CD4-positive, alpha-beta T cell (primary cell): ENCODE measurements at regions not wholly inside any gene's neighbourhood (a gene's known extent, or its start where the extent isn't known, plus 50 kb on each side); places are given as distances from the start of the nearest gene placed in this dataset.

Experiments
- ATAC-seq: fragments of 200-7000 bp; cut with Tn5 transposase; one replicate; pipeline ENCODE4 v1.10.0; 2022; ENCODE audit warnings: mild to moderate bottlenecking; ENCODE audit not compliant: poor library complexity
- CTCF ChIA-PET: fragments of 350-600 bp; sonication (Branson Sonifier 250); formaldehyde crosslinking; loops from one replicate; lab custom pipeline; 2021; ENCODE audit warnings: antibody characterized with exemption, inconsistent platforms; lab: Charles Lee
- POLR2A ChIA-PET: fragments of 350-600 bp; sonication (Branson Sonifier 250); formaldehyde crosslinking; loops from one replicate; lab custom pipeline; 2021; ENCODE audit warnings: antibody characterized with exemption, inconsistent platforms; lab: Charles Lee
- DNase-seq, 14 experiments: peaks; one replicate each; pipeline ENCODE4 v3.0.0-alpha.2; 2013 to 2020; ENCODE audit warnings: mixed read lengths in 2 of 14
- H3K27ac ChIP-seq, 2 donors: one replicate each; pipeline versions ENCODE4 v1.5.1 to v1.7.0; 2013; ENCODE audit warnings: low read length in 2 of 2, low read depth in 1 of 2, mild to moderate bottlenecking in 1 of 2
- H3K27me3 ChIP-seq, 2 experiments: 1 replicate in 1 of 2; 2 replicates in 1 of 2; pipeline versions ENCODE4 v1.6.1 to v1.7.0; 2013; ENCODE audit warnings: low read length in 2 of 2, control low read depth in 1 of 2, mild to moderate bottlenecking in 1 of 2, moderate library complexity in 1 of 2; ENCODE audit not compliant: insufficient read depth in 2 of 2, control insufficient read depth in 1 of 2
- H3K36me3 ChIP-seq: one replicate; pipeline ENCODE4 v1.6.1; 2013; ENCODE audit warnings: low read length, control low read depth; ENCODE audit not compliant: insufficient read depth
- H3K4me1 ChIP-seq: one replicate; pipeline ENCODE4 v1.6.1; 2013; ENCODE audit warnings: low read length, control low read depth; ENCODE audit not compliant: insufficient read depth
- H3K4me3 ChIP-seq: one replicate; pipeline ENCODE4 v1.5.1; 2013; ENCODE audit warnings: mild to moderate bottlenecking, low read length, moderate library complexity
- H3K9me3 ChIP-seq, 2 experiments: 1 replicate in 1 of 2; 2 replicates in 1 of 2; pipeline versions ENCODE4 v1.6.1 to v1.7.0; 2013; ENCODE audit warnings: low read length in 2 of 2, mild to moderate bottlenecking in 2 of 2, control low read depth in 1 of 2, moderate library complexity in 1 of 2; ENCODE audit not compliant: control insufficient read depth in 1 of 2, insufficient read depth in 1 of 2
- H3K27ac Mint-ChIP-seq: one replicate; pipeline ENCODE4 v1.8.0; 2020; ENCODE audit warnings: mixed read lengths
- H3K27me3 Mint-ChIP-seq: one replicate; pipeline ENCODE4 v1.8.0; 2021; ENCODE audit warnings: mixed read lengths
- H3K36me3 Mint-ChIP-seq: one replicate; pipeline ENCODE4 v1.8.0; 2021; ENCODE audit warnings: low read depth, mixed read lengths
- H3K4me1 Mint-ChIP-seq: one replicate; pipeline ENCODE4 v1.8.0; 2021; ENCODE audit warnings: low read depth, mixed read lengths
- H3K4me3 Mint-ChIP-seq: one replicate; pipeline ENCODE4 v1.8.0; 2020; ENCODE audit warnings: mild to moderate bottlenecking, mixed read lengths
- H3K9me3 Mint-ChIP-seq: one replicate; pipeline ENCODE4 v1.8.0; 2020; ENCODE audit warnings: mixed read lengths
- CTCF ChIP-seq: fragments of 200-600 bp; IDR thresholded peaks from one replicate; pipeline ENCODE4 v1.8.0; 2022; ENCODE audit warnings: antibody characterized with exemption, mild to moderate bottlenecking
- intact Hi-C, 2 experiments: fragments of 100-400 bp; cut with DNase I in 1 of 2; cut with micrococcal nuclease in 1 of 2; formaldehyde crosslinking; loops; one replicate each; pipeline versions ENCODE4 v1.15.1 to v1.9.0; 2023 to 2025; cut with DNase I, micrococcal nuclease

DNA sequence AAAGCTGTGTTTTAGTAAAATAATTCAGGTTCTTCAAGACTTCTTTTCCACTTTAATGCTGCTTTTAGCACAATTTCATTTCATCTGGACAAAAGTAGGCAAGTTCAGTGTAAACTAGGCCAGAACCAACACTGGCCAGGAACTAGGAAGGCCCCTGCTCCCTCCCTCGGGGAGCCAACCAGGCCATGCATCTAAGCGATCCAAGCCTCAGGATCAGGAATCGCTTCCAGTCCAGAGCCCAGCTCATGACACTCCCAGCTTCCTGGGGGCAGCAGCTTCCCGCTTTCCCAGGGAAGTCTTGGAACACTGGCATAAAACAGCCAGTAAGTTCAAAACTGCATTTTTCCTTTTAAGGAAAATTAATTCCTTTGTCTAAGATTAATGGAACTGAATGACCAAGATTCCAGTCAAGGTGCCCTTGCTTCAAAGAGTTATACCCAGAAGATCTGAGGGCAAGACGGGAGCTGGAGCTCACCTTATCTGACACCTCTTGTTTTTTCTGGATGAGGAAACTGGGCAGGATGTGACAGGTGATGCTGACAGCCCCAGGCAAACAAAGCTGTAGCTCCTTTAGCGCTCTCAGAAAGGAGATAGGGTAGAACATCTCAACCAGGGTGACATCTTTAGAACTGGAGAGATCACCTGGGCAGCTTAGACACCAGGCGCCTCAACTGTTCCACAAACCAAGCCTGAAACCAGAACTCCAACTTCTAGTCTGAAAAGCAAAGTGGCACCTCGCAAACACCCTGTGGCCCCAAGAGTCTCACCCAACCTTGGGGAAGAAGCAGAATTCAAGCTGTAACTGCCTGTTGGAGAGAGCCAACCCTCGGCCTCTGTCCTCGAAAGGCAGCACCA is 61.4 kb upstream of the PNMA1 start:
- Histone ChIP-seq H3K9me3 (no peaks in the 10 kb centered on the region), H3K4me1 (peaks cover 70% of the 10 kb centered on the region), H3K36me3 (peaks cover 11% of the 10 kb centered on the region), H3K27me3 (no peaks in the 10 kb centered on the region), H3K4me3 (no peak overlapping the region), H3K27ac (peak overlapping the region in 1 of 2 donors; percentile 25)
- DNase-seq (peak in 3 of 14 experiments; percentile 27 to 56 (median 34)), ATAC-seq (peak; percentile 19)
- Mint-ChIP-seq H3K4me3 (peak overlapping the region; percentile 34), H3K4me1 (peaks cover 83% of the 10 kb centered on the region), H3K36me3 (peaks cover 4% of the 10 kb centered on the region), H3K27me3 (no peaks in the 10 kb centered on the region), H3K27ac (peak overlapping the region; percentile 85), H3K9me3 (no peaks in the 10 kb centered on the region)
- ChIA-PET POLR2A (interaction anchor here (0.9 to 8.8 kb wide), 8 partner anchors 8 to 163 kb away, joined by 3 to 153 read pairs (median 8); partner anchors contain the start of gene PTGR2), CTCF (interaction anchor here (1.0 to 8.1 kb wide), 4 partner anchors 8 to 50 kb away, joined by 3 to 60 read pairs (median 5); a partner anchor contains a TSS)
- intact Hi-C loops: loop anchor here in 1 of 2 experiments (2.0 kb wide), 1 partner anchor 47 kb away; no protein-coding TSS in a partner anchor
- TF ChIP-seq CTCF: no peak

GRCh38 chr14:73774671-73775070 is 60.5 kb upstream of the PNMA1 start:
- Mint-ChIP-seq H3K4me1 (peaks cover 86% of the 10 kb centered on the region), H3K9me3 (no peaks in the 10 kb centered on the region), H3K36me3 (peaks cover 4% of the 10 kb centered on the region), H3K27ac (peak overlapping the region; percentile 85), H3K4me3 (peak overlapping the region; percentile 6), H3K27me3 (no peaks in the 10 kb centered on the region)
- DNase-seq (peak in 1 of 14 experiments; percentile 13), ATAC-seq (no peak)
- Histone ChIP-seq H3K9me3 (no peaks in the 10 kb centered on the region), H3K27ac (peak overlapping the region in 1 of 2 donors; percentile 29), H3K4me3 (no peak overlapping the region), H3K36me3 (peaks cover 6% of the 10 kb centered on the region), H3K27me3 (no peaks in the 10 kb centered on the region), H3K4me1 (peaks cover 75% of the 10 kb centered on the region)
- POLR2A ChIA-PET: interaction anchor here (0.9 to 8.8 kb wide), 6 partner anchors 10 to 33 kb away, joined by 3 to 153 read pairs (median 13); a partner anchor contains a TSS
- no peak for TF ChIP-seq CTCF
- intact Hi-C loops: no loop called here
- CTCF ChIA-PET: interaction anchor here (1.0 to 8.1 kb wide), 3 partner anchors 16 to 51 kb away, joined by 3 to 60 read pairs (median 5); a partner anchor contains a TSS

DNA sequence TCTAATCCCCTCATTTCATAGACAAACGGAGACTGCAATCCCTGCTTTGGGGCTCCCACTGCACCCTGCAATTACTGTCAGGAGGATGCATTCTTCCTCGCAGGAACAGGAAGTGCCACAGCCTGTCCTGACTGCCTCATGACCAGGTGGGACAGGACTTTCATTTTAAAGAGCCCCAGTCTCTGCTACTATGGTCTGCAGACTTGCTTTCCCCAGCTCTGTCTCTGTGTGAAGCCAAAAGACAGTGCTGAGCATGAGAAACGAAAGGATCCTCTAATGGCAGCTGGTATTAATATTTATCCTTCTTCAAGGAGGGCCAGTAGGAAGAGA is 60.0 kb upstream of the PNMA1 start:
- Histone ChIP-seq H3K9me3 (no peaks in the 10 kb centered on the region), H3K27me3 (no peaks in the 10 kb centered on the region), H3K27ac (peak overlapping the region in 1 of 2 donors; percentile 29), H3K36me3 (peaks cover 6% of the 10 kb centered on the region), H3K4me3 (no peak overlapping the region), H3K4me1 (peaks cover 77% of the 10 kb centered on the region)
- no peak for TF ChIP-seq CTCF
- intact Hi-C loops: no loop called here
- peak in 1 of 14 experiments; percentile 14 for DNase-seq
- ATAC-seq: no peak
- H3K27me3 Mint-ChIP-seq: no peaks in the 10 kb centered on the region
- peaks cover 4% of the 10 kb centered on the region for H3K36me3 Mint-ChIP-seq
- no peaks in the 10 kb centered on the region for H3K9me3 Mint-ChIP-seq
- peak overlapping the region; percentile 85 for H3K27ac Mint-ChIP-seq
- peaks cover 89% of the 10 kb centered on the region for H3K4me1 Mint-ChIP-seq
- H3K4me3 Mint-ChIP-seq: no peak overlapping the region
- POLR2A ChIA-PET: interaction anchor here (1.0 to 8.8 kb wide), 4 partner anchors 9 to 32 kb away, joined by 3 to 153 read pairs (median 78); a partner anchor contains a TSS
- CTCF ChIA-PET: interaction anchor here (1.0 to 8.1 kb wide), 2 partner anchors 15 to 45 kb away, joined by 3 to 60 read pairs; a partner anchor contains a TSS
